ENCODE measurements at regions not wholly inside any gene's neighbourhood (a gene's known extent, or its start where the extent isn't known, plus 50 kb on each side); places are given as distances from the start of the nearest gene placed in this dataset.

DNA sequence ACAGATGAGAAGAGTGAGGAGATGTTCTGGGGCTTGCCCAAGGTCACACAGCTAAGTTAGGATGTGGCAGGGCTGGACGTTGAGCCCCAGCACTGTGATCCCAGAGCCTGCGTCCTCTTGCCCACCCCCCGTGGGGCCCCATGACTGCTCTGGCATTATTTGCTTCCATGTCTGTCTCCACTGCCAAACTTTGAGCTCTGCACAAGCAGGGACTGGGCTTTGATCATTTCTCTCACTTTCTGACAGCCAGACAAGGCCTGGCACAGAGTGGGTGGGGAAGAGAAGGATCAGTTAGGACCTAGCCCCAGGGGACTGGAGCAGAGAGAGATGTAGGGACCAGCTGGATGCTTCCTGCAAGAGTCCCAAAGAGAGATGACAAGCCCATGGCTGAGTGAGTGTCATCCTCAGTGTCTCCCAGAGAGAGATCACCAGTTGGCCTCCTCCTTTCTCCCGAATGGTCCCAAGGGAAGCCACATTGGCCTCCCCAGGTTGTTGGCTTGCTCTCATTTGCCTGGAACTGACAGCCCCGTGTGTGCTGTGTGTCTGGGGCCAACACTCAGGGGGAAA, 126.7 kb upstream of the PWP1 start (continued):
- TF ChIP-seq PAX8 (CRISPR knock-in tag; IDR thresholded peaks at IDR 0.05; ENCODE audit: borderline replicate concordance) = no peak
- TF ChIP-seq RBAK (CRISPR knock-in tag; IDR thresholded peaks at IDR 0.05) = no peak
- TF ChIP-seq ZNF101 (CRISPR knock-in tag; IDR thresholded peaks at IDR 0.05; ENCODE audit: borderline replicate concordance, low read depth) = no peak
- TF ChIP-seq JARID2 (CRISPR knock-in tag; IDR thresholded peaks at IDR 0.05; ENCODE audit: insufficient replicate concordance) = no peak
- TF ChIP-seq, protein P1, sequence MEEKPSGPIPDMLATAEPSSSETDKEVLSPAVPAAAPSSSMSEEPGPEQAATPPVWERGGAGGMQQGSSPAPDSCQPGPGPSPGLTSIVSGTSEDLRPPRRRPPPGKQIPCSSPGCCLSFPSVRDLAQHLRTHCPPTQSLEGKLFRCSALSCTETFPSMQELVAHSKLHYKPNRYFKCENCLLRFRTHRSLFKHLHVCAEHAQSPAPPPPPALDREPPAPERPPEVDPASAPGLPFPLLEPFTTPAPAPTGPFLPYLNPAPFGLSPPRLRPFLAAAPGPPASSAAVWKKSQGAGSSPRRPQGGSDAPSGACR (CRISPR knock-in tag; IDR thresholded peaks at IDR 0.05) = no peak
- TF ChIP-seq CBX1 (IDR thresholded peaks at IDR 0.05; ENCODE audit: low read depth) = no peak
- no peak for TF ChIP-seq ZNF569 (CRISPR knock-in tag; IDR thresholded peaks at IDR 0.05; ENCODE audit: borderline replicate concordance)
- TF ChIP-seq ZSCAN22 (CRISPR knock-in tag; IDR thresholded peaks at IDR 0.05) = no peak
- no peak for TF ChIP-seq HCFC1 (IDR thresholded peaks at IDR 0.05; ENCODE audit: low read depth, low read length)
- no peak; the same call in 1 of the 2 replicates for TF ChIP-seq HMG20A (CRISPR knock-in tag; IDR thresholded peaks at IDR 0.05; ENCODE audit: borderline replicate concordance)
- no peak for TF ChIP-seq HNRNPUL1 (IDR thresholded peaks at IDR 0.05; ENCODE audit: low read depth, low read length)
- TF ChIP-seq HNRNPL (IDR thresholded peaks at IDR 0.05; ENCODE audit: low read depth, low read length) = 0 out of 2 replicates have a peak, but pooled peaks have one; percentile 43
- TF ChIP-seq ZNF446 (CRISPR knock-in tag; IDR thresholded peaks at IDR 0.05) = no peak
- TF ChIP-seq ZNF501 (CRISPR knock-in tag; IDR thresholded peaks at IDR 0.05) = no peak
- no peak for TF ChIP-seq CCAR2 (optimal IDR thresholded peaks at IDR 0.05; ENCODE audit: low read depth, low read length)
- TF ChIP-seq PPARG (CRISPR knock-in tag; conservative IDR thresholded peaks at IDR 0.05) = no peak
- TF ChIP-seq XRCC5 (optimal IDR thresholded peaks at IDR 0.05; ENCODE audit: low read length) = no peak
- no peak for TF ChIP-seq ZNF703 (CRISPR knock-in tag; IDR thresholded peaks at IDR 0.05; ENCODE audit: borderline replicate concordance)
- no peak for TF ChIP-seq POLR2AphosphoS5 (IDR thresholded peaks at IDR 0.05; ENCODE audit: low read depth, low read length)
- peak; percentile 44 for TF ChIP-seq TBL1XR1 (IDR thresholded peaks at IDR 0.05; ENCODE audit: borderline replicate concordance, low read length, partially characterized antibody)
- TF ChIP-seq ZFX (CRISPR knock-in tag; IDR thresholded peaks at IDR 0.05; ENCODE audit: low read depth) = peak; percentile 51; the same call in 1 of the 2 replicates
- no peak for TF ChIP-seq AKAP8 (CRISPR knock-in tag; IDR thresholded peaks at IDR 0.05)
- TF ChIP-seq, protein P2, sequence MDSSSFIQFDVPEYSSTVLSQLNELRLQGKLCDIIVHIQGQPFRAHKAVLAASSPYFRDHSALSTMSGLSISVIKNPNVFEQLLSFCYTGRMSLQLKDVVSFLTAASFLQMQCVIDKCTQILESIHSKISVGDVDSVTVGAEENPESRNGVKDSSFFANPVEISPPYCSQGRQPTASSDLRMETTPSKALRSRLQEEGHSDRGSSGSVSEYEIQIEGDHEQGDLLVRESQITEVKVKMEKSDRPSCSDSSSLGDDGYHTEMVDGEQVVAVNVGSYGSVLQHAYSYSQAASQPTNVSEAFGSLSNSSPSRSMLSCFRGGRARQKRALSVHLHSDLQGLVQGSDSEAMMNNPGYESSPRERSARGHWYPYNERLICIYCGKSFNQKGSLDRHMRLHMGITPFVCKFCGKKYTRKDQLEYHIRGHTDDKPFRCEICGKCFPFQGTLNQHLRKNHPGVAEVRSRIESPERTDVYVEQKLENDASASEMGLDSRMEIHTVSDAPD (CRISPR knock-in tag; IDR thresholded peaks at IDR 0.05) = peak; percentile 70; the same call in 1 of the 2 replicates
- no peak for TF ChIP-seq ZNF562 (CRISPR knock-in tag; IDR thresholded peaks at IDR 0.05; ENCODE audit: borderline replicate concordance)
- TF ChIP-seq TBX3 (IDR thresholded peaks at IDR 0.05; ENCODE audit: borderline replicate concordance) = peak; percentile 53; the same call in 1 of the 2 replicates
